ENCODE measurements at regions not wholly inside any gene's neighbourhood (a gene's known extent, or its start where the extent isn't known, plus 50 kb on each side); places are given as distances from the start of the nearest gene placed in this dataset.

- DNase-seq (ENCODE audit: low read depth): no peak
- H3K4me3 ChIP-seq (ENCODE audit: low read depth, low read length): no peak overlapping the region
These were observed 608.9 kb downstream of the AMY1C start for GRCh38 chr1:104358621-104359020.

GRCh38 chr1:104378414-104378813 lies 628.7 kb downstream of the AMY1C start:
- DNase-seq (ENCODE audit: low read depth): no peak
- TF ChIP-seq CTCF (IDR thresholded peaks at IDR 0.05; ENCODE audit: insufficient read depth, low read depth, low read length, missing control alignments): no peak
- no peak overlapping the region for H3K4me3 ChIP-seq (ENCODE audit: low read depth, low read length)

More at GRCh38 chr1:104358621-104359020, 608.9 kb downstream of the AMY1C start:
- TF ChIP-seq CTCF (IDR thresholded peaks at IDR 0.05; ENCODE audit: insufficient read depth, low read depth, low read length, missing control alignments): no peak

GRCh38 chr1:104380003-104380402 lies 630.3 kb downstream of the AMY1C start:
- TF ChIP-seq CTCF (IDR thresholded peaks at IDR 0.05; ENCODE audit: insufficient read depth, low read depth, low read length, missing control alignments): no peak
- no peak overlapping the region for H3K4me3 ChIP-seq (ENCODE audit: low read depth, low read length)
- DNase-seq (ENCODE audit: low read depth): no peak

- no peak overlapping the region for H3K4me3 ChIP-seq (ENCODE audit: low read depth, low read length)
- no peak for DNase-seq (ENCODE audit: low read depth)
- no peak for TF ChIP-seq CTCF (IDR thresholded peaks at IDR 0.05; ENCODE audit: insufficient read depth, low read depth, low read length, missing control alignments)
These were observed 638.2 kb downstream of the AMY1C start for GRCh38 chr1:104387716-104388508.

- no peak overlapping the region for H3K4me3 ChIP-seq (ENCODE audit: low read depth, low read length)
- TF ChIP-seq CTCF (IDR thresholded peaks at IDR 0.05; ENCODE audit: insufficient read depth, low read depth, low read length, missing control alignments): no peak
- no peak for DNase-seq (ENCODE audit: low read depth)
These were observed 642.9 kb downstream of the AMY1C start for GRCh38 chr1:104392552-104392951.

GRCh38 chr1:104402178-104402577 lies 652.5 kb downstream of the AMY1C start:
- DNase-seq (ENCODE audit: low read depth): no peak
- TF ChIP-seq CTCF (IDR thresholded peaks at IDR 0.05; ENCODE audit: insufficient read depth, low read depth, low read length, missing control alignments): no peak
- no peak overlapping the region for H3K4me3 ChIP-seq (ENCODE audit: low read depth, low read length)

- H3K4me3 ChIP-seq (ENCODE audit: low read depth, low read length): no peak overlapping the region
- TF ChIP-seq CTCF (IDR thresholded peaks at IDR 0.05; ENCODE audit: insufficient read depth, low read depth, low read length, missing control alignments): no peak
- no peak for DNase-seq (ENCODE audit: low read depth)
These were observed 654.2 kb downstream of the AMY1C start for GRCh38 chr1:104403883-104404282.

All from GM12865 (cell line).